IPS-11a (cell line): ENCODE measurements at regions not wholly inside any gene's neighbourhood (a gene's known extent, or its start where the extent isn't known, plus 50 kb on each side); places are given as distances from the start of the nearest gene placed in this dataset.

ENCODE experiments used
- H3K4me3 ChIP-seq: one replicate; pipeline ENCODE4 v1.5.1; 2013; ENCODE audit warnings: low read depth, low read length, control low read depth

- H3K4me3 ChIP-seq: no peak overlapping the region
Measured at GRCh38 chr4:152100379-152101201, 339.8 kb upstream of the GATB start.

GRCh38 chr4:152099981-152100378, 339.2 kb upstream of the GATB start:
- H3K4me3 ChIP-seq: no peak overlapping the region

DNA sequence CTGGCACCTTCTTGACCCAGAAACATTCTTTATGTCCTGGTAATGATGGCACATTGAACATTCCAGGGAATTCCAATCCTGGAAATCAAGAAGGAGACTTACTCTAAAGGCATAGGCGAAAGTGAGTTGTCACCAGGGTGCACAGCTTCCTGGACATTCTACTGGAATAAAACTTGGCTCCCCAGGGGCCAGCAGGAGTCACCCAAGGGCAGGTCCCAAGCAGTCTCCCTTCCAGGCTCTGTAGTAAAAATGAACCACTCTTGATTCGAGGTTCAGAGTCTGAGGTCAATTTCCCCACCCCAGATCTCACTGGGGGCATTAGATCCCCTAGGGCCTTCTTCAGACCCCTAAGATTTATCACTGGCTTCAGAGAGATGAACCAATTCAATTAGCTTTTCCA, 338.7 kb upstream of the GATB start:
- H3K4me3 ChIP-seq: no peak overlapping the region

GRCh38 chr4:152099061-152099425, 338.2 kb upstream of the GATB start:
- H3K4me3 ChIP-seq: no peak overlapping the region

DNA sequence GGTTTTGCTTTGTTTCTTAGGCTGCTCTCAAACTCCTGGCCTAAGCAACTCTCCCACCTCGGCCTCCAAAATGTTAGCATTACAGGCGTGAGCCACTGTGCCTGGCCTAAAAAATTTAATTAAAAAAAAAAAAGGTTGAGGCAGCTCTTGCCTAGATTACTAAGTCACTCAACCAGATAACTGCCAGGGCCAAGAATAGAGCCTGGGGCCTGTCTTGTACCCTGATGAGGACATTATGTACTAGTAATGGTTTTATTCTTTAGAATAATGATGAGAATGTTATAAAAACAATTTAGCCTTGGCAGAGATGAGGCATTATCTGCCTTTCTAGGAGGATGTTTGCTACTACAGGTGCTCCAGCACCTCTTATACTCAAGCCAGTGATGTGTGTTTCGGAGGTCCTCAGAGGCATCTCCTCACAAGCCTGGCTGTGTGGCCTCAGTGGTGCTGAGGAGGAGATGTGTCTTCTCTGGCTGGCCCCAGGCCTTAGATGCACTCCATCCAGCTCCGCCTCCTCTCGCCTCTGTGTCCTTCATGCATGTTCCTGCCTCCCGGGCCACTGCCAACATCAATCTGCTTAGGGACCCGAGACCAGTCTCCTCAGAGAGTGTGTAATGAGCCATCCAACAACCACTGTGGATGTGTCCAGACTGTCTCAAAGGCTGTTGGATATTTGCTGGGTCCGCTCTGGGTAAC, 337.7 kb upstream of the GATB start:
- H3K4me3 ChIP-seq: no peak overlapping the region

DNA sequence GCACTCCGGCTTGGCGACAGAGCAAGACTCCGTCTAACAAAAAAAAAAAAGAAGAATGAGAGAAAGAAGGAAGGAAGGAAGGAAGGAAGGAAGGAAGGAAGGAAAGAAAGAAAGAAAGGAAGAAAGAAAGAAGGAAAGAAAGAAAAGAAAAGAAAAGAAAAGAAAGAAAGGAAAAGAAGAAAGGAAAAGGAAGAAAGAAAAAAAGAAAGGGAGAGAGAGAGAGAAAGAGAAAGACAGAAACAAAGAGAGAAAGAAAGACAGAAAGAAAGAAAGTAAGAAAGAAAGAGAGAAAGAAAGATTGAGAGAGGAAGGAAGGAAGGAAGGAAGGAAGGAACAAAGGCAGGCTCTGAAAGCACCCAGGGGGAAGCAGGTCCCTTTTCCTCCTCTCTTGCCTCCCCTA, 336.6 kb upstream of the GATB start:
- H3K4me3 ChIP-seq: no peak overlapping the region

GRCh38 chr4:152095701-152096070, 334.9 kb upstream of the GATB start:
- no peak overlapping the region for H3K4me3 ChIP-seq

GRCh38 chr4:152094970-152095700, 334.3 kb upstream of the GATB start:
- H3K4me3 ChIP-seq: no peak overlapping the region

DNA sequence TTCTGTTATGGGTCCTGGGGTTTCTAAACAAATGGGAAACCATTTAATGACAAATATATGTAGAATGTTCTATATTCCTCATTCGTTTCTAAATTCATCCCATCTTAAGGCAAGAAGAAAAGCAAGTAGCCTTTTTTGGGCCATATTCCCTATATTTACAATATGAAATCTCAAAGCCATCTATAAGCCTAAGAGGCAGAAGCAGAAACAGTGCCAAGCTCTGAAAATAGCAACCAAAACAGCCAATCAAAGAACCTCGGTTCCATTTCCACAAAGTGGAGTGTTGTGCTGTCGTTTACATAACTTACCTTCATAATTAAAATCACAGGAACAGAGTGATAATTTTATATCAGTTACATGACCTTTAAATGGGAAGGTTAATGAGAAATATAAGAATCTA, 330.6 kb upstream of the GATB start:
- no peak overlapping the region for H3K4me3 ChIP-seq

DNA sequence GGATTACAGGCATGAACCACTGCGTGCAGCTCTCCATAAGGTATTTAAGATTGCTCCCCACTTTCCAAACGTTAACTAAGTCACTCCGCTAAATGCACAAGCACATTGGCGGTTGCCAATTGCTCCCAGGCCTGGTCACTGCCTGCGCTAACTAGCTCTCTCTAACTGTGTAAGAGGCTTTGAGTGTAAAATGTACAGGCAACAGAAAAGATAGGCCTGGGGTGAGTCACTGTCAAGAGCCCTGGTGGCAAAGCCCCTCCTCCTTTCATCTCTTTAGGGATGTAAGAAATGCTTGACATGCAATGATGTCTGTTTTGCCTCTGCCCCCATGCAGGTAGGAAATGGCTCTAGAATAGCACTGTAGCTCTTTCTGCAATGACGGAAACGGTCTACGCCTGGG, 329.7 kb upstream of the GATB start:
- H3K4me3 ChIP-seq: no peak overlapping the region

GRCh38 chr4:152089584-152089983, 328.8 kb upstream of the GATB start:
- H3K4me3 ChIP-seq: no peak overlapping the region

DNA sequence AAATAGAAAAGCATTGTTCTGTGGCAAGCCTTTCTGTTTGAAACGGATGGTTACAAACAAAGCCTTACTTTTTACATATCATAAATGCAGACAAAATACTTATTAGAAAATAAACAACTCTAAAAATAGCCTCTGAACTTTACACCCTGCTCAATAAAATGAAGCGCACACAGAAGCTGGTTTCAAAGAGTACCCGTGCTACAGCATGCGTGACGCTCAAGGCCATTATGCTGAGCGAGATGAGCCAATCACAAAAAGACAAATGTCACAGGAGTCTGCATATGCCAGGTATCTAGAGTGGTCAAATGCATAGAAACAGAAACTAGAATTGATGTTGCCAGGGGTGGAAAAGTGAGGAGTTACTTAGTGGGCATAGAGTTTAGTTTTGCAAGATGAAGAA, 326.5 kb upstream of the GATB start:
- H3K4me3 ChIP-seq: no peak overlapping the region

DNA sequence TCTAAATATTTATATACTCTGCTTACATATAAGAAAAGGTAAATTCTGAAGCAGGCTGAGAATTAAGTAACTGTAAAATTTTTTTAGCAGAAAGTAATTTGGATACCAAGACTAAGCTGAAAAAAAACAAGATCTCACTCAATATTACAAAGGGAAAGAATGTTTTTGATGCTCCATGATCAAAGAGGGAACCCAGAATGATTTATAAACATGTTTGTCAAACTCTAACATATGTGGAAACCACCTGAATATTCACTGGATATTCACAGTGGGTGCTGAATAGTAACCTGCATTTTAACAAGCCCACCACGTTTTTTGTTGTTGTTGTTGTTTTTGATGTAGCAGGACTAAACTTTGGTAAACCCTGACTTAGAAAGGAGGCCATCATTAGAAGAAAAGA, 324.9 kb upstream of the GATB start:
- no peak overlapping the region for H3K4me3 ChIP-seq

- H3K4me3 ChIP-seq: no peak overlapping the region
Measured at GRCh38 chr4:152083338-152083737, 322.5 kb upstream of the GATB start.

DNA sequence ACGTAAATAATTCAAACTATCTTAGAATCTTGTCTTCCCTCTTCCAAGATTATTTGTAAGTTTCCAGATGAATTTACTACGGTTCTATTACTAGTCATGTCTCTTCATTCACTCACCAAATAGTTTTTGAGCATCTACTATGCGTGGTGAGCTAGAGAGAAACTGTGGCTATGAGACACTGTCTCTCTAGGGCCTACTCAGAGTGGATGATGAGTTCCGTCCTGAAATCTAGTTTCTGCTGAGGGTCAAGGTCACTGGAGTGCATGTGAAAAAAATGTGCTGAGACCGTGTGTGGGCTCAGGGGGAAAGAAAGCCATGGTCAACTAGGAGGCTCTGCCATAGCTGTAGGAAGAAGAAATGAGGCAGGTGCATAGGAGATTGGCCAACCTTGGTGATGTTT, 320.2 kb upstream of the GATB start:
- no peak overlapping the region for H3K4me3 ChIP-seq

DNA sequence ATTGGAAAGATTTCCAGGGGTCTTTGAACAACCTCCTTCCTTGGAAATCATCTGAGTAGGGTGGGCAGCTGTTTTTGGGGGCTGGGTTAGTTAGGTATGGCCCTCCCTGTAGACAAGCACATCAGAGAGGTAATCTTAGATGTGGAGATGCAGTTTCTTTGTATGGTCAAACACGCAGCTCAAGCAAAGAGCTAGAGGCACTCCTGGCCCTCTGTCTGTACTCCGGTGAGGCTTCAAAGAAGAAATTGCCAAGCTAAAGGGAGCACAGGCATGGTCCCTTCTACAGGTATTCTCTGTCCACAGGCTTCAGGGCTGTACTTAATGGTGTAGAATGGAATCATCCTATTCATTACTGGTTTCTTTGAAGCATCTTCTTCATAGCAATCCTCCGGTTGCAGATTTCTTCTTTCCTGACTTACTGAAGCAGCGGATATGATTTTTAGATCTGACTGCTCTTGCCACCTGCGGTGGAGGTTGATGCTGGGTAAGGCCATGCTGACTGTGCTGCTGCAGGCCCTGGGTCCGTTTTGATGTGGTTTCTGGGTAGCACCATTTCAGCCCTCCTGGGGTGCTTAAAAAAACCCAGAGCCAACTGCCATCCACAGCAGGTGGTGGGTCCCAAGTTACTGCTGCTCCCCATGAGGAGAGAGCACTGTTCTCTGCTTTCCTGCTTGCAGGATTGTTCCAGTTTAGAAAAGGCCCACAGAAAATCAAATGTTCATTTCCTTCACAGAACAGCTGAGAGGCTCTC, 318.9 kb upstream of the GATB start:
- H3K4me3 ChIP-seq: no peak overlapping the region

DNA sequence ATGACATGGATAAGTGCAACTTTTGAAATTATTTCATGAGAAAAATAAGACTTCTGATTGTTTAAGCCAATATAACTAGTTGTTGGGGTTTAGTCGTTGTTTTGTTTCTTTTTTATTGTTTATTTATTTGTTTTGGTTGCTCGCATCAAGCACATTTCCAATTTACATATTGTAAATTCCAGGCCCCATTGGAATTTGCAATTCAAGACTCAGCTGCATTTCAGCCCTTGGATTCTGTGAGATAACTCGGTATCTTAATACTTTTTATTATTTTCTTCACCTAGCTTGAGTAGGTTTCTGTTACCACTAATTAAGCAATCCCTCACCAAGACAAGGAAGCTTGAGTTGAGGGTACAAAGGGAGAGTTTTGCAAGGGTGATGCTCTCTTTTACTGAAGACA, 318.3 kb upstream of the GATB start:
- H3K4me3 ChIP-seq: no peak overlapping the region

GRCh38 chr4:152077582-152077981, 316.8 kb upstream of the GATB start:
- H3K4me3 ChIP-seq: no peak overlapping the region

GRCh38 chr4:152075253-152075928, 314.6 kb upstream of the GATB start:
- no peak overlapping the region for H3K4me3 ChIP-seq

DNA sequence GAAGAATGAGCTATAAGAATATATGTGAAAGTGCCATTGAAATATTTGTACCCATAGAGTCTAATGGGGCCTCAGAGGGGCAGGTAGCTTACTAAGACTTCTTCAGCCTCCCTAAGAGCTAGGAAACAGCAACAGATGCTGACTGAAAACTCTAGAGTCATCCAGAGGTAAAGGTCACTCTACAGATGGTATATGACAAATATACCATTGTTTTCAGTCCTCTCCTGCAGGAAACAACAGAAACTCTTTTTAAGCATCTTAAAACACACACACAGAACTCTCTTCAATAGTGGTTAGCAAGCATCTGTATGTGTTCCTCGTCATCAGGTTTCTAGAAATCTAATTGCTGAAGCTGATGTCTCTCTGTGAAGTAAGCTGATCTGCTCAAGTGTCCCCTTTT, 313.8 kb upstream of the GATB start:
- no peak overlapping the region for H3K4me3 ChIP-seq

- no peak overlapping the region for H3K4me3 ChIP-seq
Measured at GRCh38 chr4:152074088-152074437, 313.3 kb upstream of the GATB start.
